Astrocyte (in vitro differentiated cells and primary cell): ENCODE measurements at regions not wholly inside any gene's neighbourhood (a gene's known extent, or its start where the extent isn't known, plus 50 kb on each side); places are given as distances from the start of the nearest gene placed in this dataset.

Source experiments
- DNase-seq: peaks from one replicate; pipeline ENCODE4 v3.0.0-alpha.2; 2010; ENCODE audit warnings: low read depth
- FAIRE-seq: peaks from 2 replicates; lab custom pipeline; 2011; peaks lifted over from hg19 to GRCh38; lab: Jason Lieb, UNC
- H2AFZ ChIP-seq: 2 replicates; pipeline ENCODE4 v1.6.0; 2012; ENCODE audit warnings: low read depth, low read length, inconsistent platforms
- H3K27ac ChIP-seq: 2 replicates; pipeline ENCODE4 v1.5.1; 2011; ENCODE audit warnings: low read depth, low read length, inconsistent platforms
- H3K27me3 ChIP-seq: 2 replicates; pipeline ENCODE4 v1.6.0; 2011; ENCODE audit warnings: low read length, inconsistent platforms; ENCODE audit not compliant: insufficient read depth
- H3K36me3 ChIP-seq: 2 replicates; pipeline ENCODE4 v1.5.1; 2011; ENCODE audit warnings: low read length, inconsistent platforms; ENCODE audit not compliant: insufficient read depth
- H3K4me1 ChIP-seq: 2 replicates; pipeline ENCODE4 v1.5.1; 2011; ENCODE audit warnings: low read length, inconsistent platforms; ENCODE audit not compliant: insufficient read depth
- H3K4me2 ChIP-seq: 2 replicates; pipeline ENCODE4 v1.6.0; 2012; ENCODE audit warnings: low read length, inconsistent platforms
- H3K4me3 ChIP-seq: 2 replicates; pipeline ENCODE4 v1.5.1; 2011; ENCODE audit warnings: low read depth, mild to moderate bottlenecking, low read length, inconsistent platforms; ENCODE audit not compliant: insufficient read depth
- H3K79me2 ChIP-seq: 2 replicates; pipeline ENCODE4 v1.6.0; 2012; ENCODE audit warnings: mild to moderate bottlenecking, low read length, inconsistent platforms; ENCODE audit not compliant: insufficient read depth
- H3K9ac ChIP-seq: 2 replicates; pipeline ENCODE4 v1.6.0; 2012; ENCODE audit warnings: mild to moderate bottlenecking, low read length, inconsistent platforms
- H3K9me3 ChIP-seq: 2 replicates; pipeline ENCODE4 v1.5.1; 2012; ENCODE audit warnings: low read depth, mild to moderate bottlenecking, low read length, inconsistent platforms; ENCODE audit not compliant: insufficient read depth
- H4K20me1 ChIP-seq: 2 replicates; pipeline ENCODE4 v1.6.0; 2012; ENCODE audit warnings: low read length, inconsistent platforms; ENCODE audit not compliant: insufficient read depth
- H3K27ac Mint-ChIP-seq: one replicate; pipeline ENCODE4 v1.8.0; 2021; ENCODE audit warnings: mild to moderate bottlenecking, mixed read lengths; ENCODE audit not compliant: unreplicated experiment
- H3K27me3 Mint-ChIP-seq: one replicate; pipeline ENCODE4 v1.8.0; 2021; ENCODE audit warnings: low read depth, mixed read lengths; ENCODE audit not compliant: unreplicated experiment
- H3K36me3 Mint-ChIP-seq: one replicate; pipeline ENCODE4 v1.8.0; 2021; ENCODE audit warnings: low read depth, mixed read lengths; ENCODE audit not compliant: unreplicated experiment
- H3K4me1 Mint-ChIP-seq: one replicate; pipeline ENCODE4 v1.8.0; 2021; ENCODE audit warnings: low read depth, mixed read lengths; ENCODE audit not compliant: unreplicated experiment
- H3K4me3 Mint-ChIP-seq: one replicate; pipeline ENCODE4 v1.8.0; 2021; ENCODE audit warnings: mild to moderate bottlenecking, moderate library complexity, mixed read lengths; ENCODE audit not compliant: unreplicated experiment
- H3K9me3 Mint-ChIP-seq: one replicate; pipeline ENCODE4 v1.8.0; 2021; ENCODE audit warnings: mild to moderate bottlenecking, mixed read lengths; ENCODE audit not compliant: unreplicated experiment
- CTCF ChIP-seq: IDR thresholded peaks from 2 replicates; pipeline ENCODE4 v1.5.1; 2011; ENCODE audit warnings: low read depth, mild to moderate bottlenecking, inconsistent platforms, low read length, moderate library complexity; ENCODE audit not compliant: insufficient read depth
- EZH2 ChIP-seq: IDR thresholded peaks from 2 replicates; pipeline ENCODE4 v1.6.1; 2012; ENCODE audit warnings: mild to moderate bottlenecking, low read length, inconsistent platforms; ENCODE audit not compliant: insufficient read depth

GRCh38 chr9:16120727-16121126 is 567.9 kb downstream of the CCDC171 start:
- no peak overlapping the region for H2AFZ ChIP-seq
- no peaks in the 10 kb centered on the region for H4K20me1 ChIP-seq
- H3K27ac ChIP-seq = peak overlapping the region; percentile 95
- no peak for FAIRE-seq
- H3K4me1 ChIP-seq = peaks cover 38% of the 10 kb centered on the region
- Mint-ChIP-seq H3K9me3 (peaks cover 3% of the 10 kb centered on the region), H3K27ac (peak overlapping the region; percentile 97), H3K4me3 (peak overlapping the region; percentile 21), H3K36me3 (no peaks in the 10 kb centered on the region), H3K4me1 (peaks cover 50% of the 10 kb centered on the region), H3K27me3 (no peaks in the 10 kb centered on the region)
- H3K4me3 ChIP-seq = no peak overlapping the region
- DNase-seq = no peak
- peak overlapping the region; percentile 73 for H3K9ac ChIP-seq
- H3K4me2 ChIP-seq = peak overlapping the region; percentile 60
- H3K27me3 ChIP-seq = no peaks in the 10 kb centered on the region
- H3K36me3 ChIP-seq = no peaks in the 10 kb centered on the region
- H3K79me2 ChIP-seq = no peaks in the 10 kb centered on the region
- H3K9me3 ChIP-seq = peaks cover 2% of the 10 kb centered on the region
- TF ChIP-seq EZH2 (no peak), CTCF (no peak)

GRCh38 chr9:16121168-16121567 is 568.3 kb downstream of the CCDC171 start:
- no peak overlapping the region for H3K4me3 ChIP-seq
- no peaks in the 10 kb centered on the region for H4K20me1 ChIP-seq
- no peaks in the 10 kb centered on the region for H3K79me2 ChIP-seq
- peak overlapping the region; percentile 97 for H3K27ac Mint-ChIP-seq
- no peaks in the 10 kb centered on the region for H3K27me3 Mint-ChIP-seq
- TF ChIP-seq EZH2 (no peak), CTCF (no peak)
- peaks cover 2% of the 10 kb centered on the region for H3K9me3 ChIP-seq
- H3K4me1 Mint-ChIP-seq = peaks cover 55% of the 10 kb centered on the region
- no peak for FAIRE-seq
- peak overlapping the region; percentile 60 for H3K4me2 ChIP-seq
- peak overlapping the region; percentile 95 for H3K27ac ChIP-seq
- DNase-seq = no peak
- H3K4me1 ChIP-seq = peaks cover 40% of the 10 kb centered on the region
- H3K27me3 ChIP-seq = no peaks in the 10 kb centered on the region
- H3K9ac ChIP-seq = peak overlapping the region; percentile 73
- H2AFZ ChIP-seq = peak overlapping the region; percentile 34
- H3K36me3 Mint-ChIP-seq = no peaks in the 10 kb centered on the region
- no peak overlapping the region for H3K4me3 Mint-ChIP-seq
- H3K9me3 Mint-ChIP-seq = peaks cover 3% of the 10 kb centered on the region
- H3K36me3 ChIP-seq = no peaks in the 10 kb centered on the region

GRCh38 chr9:16121601-16122286 is 568.9 kb downstream of the CCDC171 start:
- Histone ChIP-seq H3K36me3 (no peaks in the 10 kb centered on the region), H3K79me2 (no peaks in the 10 kb centered on the region), H2AFZ (peak overlapping the region; percentile 34), H3K27me3 (no peaks in the 10 kb centered on the region), H3K4me3 (no peak overlapping the region), H3K4me2 (no peak overlapping the region), H3K4me1 (peaks cover 45% of the 10 kb centered on the region), H3K27ac (peak overlapping the region; percentile 95), H4K20me1 (no peaks in the 10 kb centered on the region), H3K9me3 (peaks cover 2% of the 10 kb centered on the region), H3K9ac (peak overlapping the region; percentile 73)
- H3K27me3 Mint-ChIP-seq = no peaks in the 10 kb centered on the region
- DNase-seq = peak; percentile 58
- TF ChIP-seq EZH2 (no peak), CTCF (no peak)
- H3K4me1 Mint-ChIP-seq = peaks cover 60% of the 10 kb centered on the region
- no peak overlapping the region for H3K4me3 Mint-ChIP-seq
- peak; percentile 80 for FAIRE-seq
- H3K36me3 Mint-ChIP-seq = no peaks in the 10 kb centered on the region
- H3K9me3 Mint-ChIP-seq = peaks cover 3% of the 10 kb centered on the region
- H3K27ac Mint-ChIP-seq = peak overlapping the region; percentile 97
